GM23248 (cell line): ENCODE measurements at regions not wholly inside any gene's neighbourhood (a gene's known extent, or its start where the extent isn't known, plus 50 kb on each side); places are given as distances from the start of the nearest gene placed in this dataset.

Experiments
- EZH2 ChIP-seq: fragments of 200-600 bp; sonication (generic); IDR thresholded peaks from 2 replicates; pipeline ENCODE4 v1.6.1; 2018; ENCODE audit warnings: antibody characterized with exemption, mild to moderate bottlenecking; ENCODE audit not compliant: insufficient read depth, poor library complexity, severe bottlenecking
- EZH2phosphoT487 ChIP-seq: fragments of 200-600 bp; sonication (generic); IDR thresholded peaks from 2 replicates; pipeline ENCODE4 v1.6.1; 2018; ENCODE audit warnings: antibody characterized with exemption, moderate library complexity, mild to moderate bottlenecking, low read depth; ENCODE audit not compliant: insufficient read depth

- TF ChIP-seq EZH2phosphoT487 (no peak), EZH2 (no peak)
Measured at GRCh38 chrX:112555831-112556230, 123.9 kb downstream of the LHFPL1 start.
